HEK293 (cell line): ENCODE measurements at regions not wholly inside any gene's neighbourhood (a gene's known extent, or its start where the extent isn't known, plus 50 kb on each side); places are given as distances from the start of the nearest gene placed in this dataset.

Source experiments
- CTCF ChIA-PET: fragments of 350-600 bp; formaldehyde crosslinking; extraction: SDS; loops from one replicate; lab custom pipeline; 2021; ENCODE audit warnings: antibody characterized with exemption; lab: Yijun Ruan, JAX
- POLR2A ChIA-PET: fragments of 300-600 bp; formaldehyde crosslinking; extraction: SDS; loops from one replicate; lab custom pipeline; 2020; ENCODE audit warnings: antibody characterized with exemption, inconsistent platforms; lab: Yijun Ruan, JAX
- H3K27ac ChIP-seq: fragments of 200-500 bp; sonication (Bioruptor generic); 2 replicates; pipeline ENCODE4 v1.5.1; 2014; ENCODE audit warnings: low read depth, low read length, control low read depth, inconsistent platforms; ENCODE audit errors: extremely low read depth
- H3K36me3 ChIP-seq, 2 experiments: fragments of 200-500 bp in 1 of 2; sonication (Bioruptor generic) in 1 of 2; 1 replicate in 1 of 2; 2 replicates in 1 of 2; pipeline ENCODE4 v1.5.1; 2014 to 2017; ENCODE audit warnings: inconsistent platforms in 2 of 2, low read length in 2 of 2; ENCODE audit not compliant: control insufficient read depth in 2 of 2, insufficient read depth in 1 of 2
- H3K4me1 ChIP-seq: fragments of 200-500 bp; sonication (Bioruptor generic); 2 replicates; pipeline ENCODE4 v1.5.1; 2014; ENCODE audit warnings: mild to moderate bottlenecking, low read length, inconsistent platforms; ENCODE audit not compliant: control insufficient read depth, insufficient read depth
- H3K4me3 ChIP-seq: 2 replicates; pipeline ENCODE4 v1.5.1; 2011; ENCODE audit warnings: low read depth, mild to moderate bottlenecking, control low read depth, low read length, moderate library complexity
- H3K9me3 ChIP-seq: fragments of 200-500 bp; sonication (Bioruptor generic); 2 replicates; pipeline ENCODE4 v1.5.1; 2014; ENCODE audit warnings: low read depth, low read length, inconsistent platforms; ENCODE audit not compliant: control insufficient read depth, insufficient read depth
- BCL11B ChIP-seq: fragments of 450-650 bp; formaldehyde crosslinking; IDR thresholded peaks from 2 replicates; pipeline ENCODE4 v1.5.1; 2016; ENCODE audit warnings: low read depth, missing biosample characterization, missing genetic modification characterization
- EGR2 ChIP-seq: fragments of 450-650 bp; formaldehyde crosslinking; IDR thresholded peaks from 2 replicates; pipeline ENCODE4 v1.5.1; 2016; ENCODE audit warnings: low read depth, missing biosample characterization, missing genetic modification characterization
- GLI4 ChIP-seq: fragments of 450-650 bp; formaldehyde crosslinking; IDR thresholded peaks from 2 replicates; pipeline ENCODE4 v1.5.1; 2016; ENCODE audit warnings: missing biosample characterization, missing genetic modification characterization
- HOXD13 ChIP-seq: sonication (generic); formaldehyde crosslinking; IDR thresholded peaks from 2 replicates; pipeline ENCODE4 v1.8.0; 2022; ENCODE audit warnings: missing genetic modification reagents, borderline replicate concordance
- KLF7 ChIP-seq: fragments of 450-650 bp; formaldehyde crosslinking; IDR thresholded peaks from 2 replicates; pipeline ENCODE4 v1.5.1; 2016; ENCODE audit warnings: missing biosample characterization, missing genetic modification characterization, borderline replicate concordance
- MYNN ChIP-seq: fragments of 450-650 bp; formaldehyde crosslinking; IDR thresholded peaks from 2 replicates; pipeline ENCODE4 v1.5.1; 2016; ENCODE audit warnings: missing biosample characterization, missing genetic modification characterization, borderline replicate concordance
- PBX3 ChIP-seq: sonication (generic); formaldehyde crosslinking; IDR thresholded peaks from 2 replicates; pipeline ENCODE4 v1.8.1; 2022; ENCODE audit warnings: mild to moderate bottlenecking, moderate library complexity, missing genetic modification reagents
- SP7 ChIP-seq: fragments of 450-650 bp; formaldehyde crosslinking; IDR thresholded peaks from 2 replicates; pipeline ENCODE4 v1.5.1; 2016; ENCODE audit warnings: missing biosample characterization, missing genetic modification characterization
- WT1 ChIP-seq: fragments of 450-650 bp; formaldehyde crosslinking; IDR thresholded peaks from 2 replicates; pipeline ENCODE4 v1.5.1; 2016; ENCODE audit warnings: missing biosample characterization, missing genetic modification characterization
- ZBTB48 ChIP-seq: fragments of 450-650 bp; formaldehyde crosslinking; IDR thresholded peaks from 2 replicates; pipeline ENCODE4 v1.5.1; 2016; ENCODE audit warnings: missing biosample characterization, missing genetic modification characterization
- ZEB2 ChIP-seq: fragments of 450-650 bp; formaldehyde crosslinking; IDR thresholded peaks from 2 replicates; pipeline ENCODE4 v1.5.1; 2016; ENCODE audit warnings: missing biosample characterization, missing genetic modification characterization
- ZFP41 ChIP-seq: fragments of 450-650 bp; formaldehyde crosslinking; IDR thresholded peaks from 2 replicates; pipeline ENCODE4 v1.5.1; 2016; ENCODE audit warnings: missing biosample characterization, missing genetic modification characterization, borderline replicate concordance
- ZNF121 ChIP-seq: fragments of 450-650 bp; formaldehyde crosslinking; IDR thresholded peaks from 2 replicates; pipeline ENCODE4 v1.5.1; 2016; ENCODE audit warnings: missing biosample characterization, missing genetic modification characterization
- ZNF157 ChIP-seq: fragments of 450-650 bp; formaldehyde crosslinking; IDR thresholded peaks from 2 replicates; pipeline ENCODE4 v1.5.1; 2016; ENCODE audit warnings: missing biosample characterization, missing genetic modification characterization
- ZNF175 ChIP-seq: fragments of 450-650 bp; formaldehyde crosslinking; IDR thresholded peaks from 2 replicates; pipeline ENCODE4 v1.5.1; 2016; ENCODE audit warnings: missing biosample characterization, missing genetic modification characterization
- ZNF18 ChIP-seq: fragments of 450-650 bp; formaldehyde crosslinking; IDR thresholded peaks from 2 replicates; pipeline ENCODE4 v1.5.1; 2016; ENCODE audit warnings: missing biosample characterization, missing genetic modification characterization
- ZNF19 ChIP-seq: fragments of 450-650 bp; formaldehyde crosslinking; IDR thresholded peaks from 2 replicates; pipeline ENCODE4; 2016; ENCODE audit warnings: missing biosample characterization, missing genetic modification characterization, low read depth
- ZNF221 ChIP-seq: fragments of 450-650 bp; formaldehyde crosslinking; IDR thresholded peaks from 2 replicates; pipeline ENCODE4 v1.5.1; 2017; ENCODE audit warnings: missing biosample characterization, missing genetic modification characterization, borderline replicate concordance
- ZNF24 ChIP-seq: fragments of 450-650 bp; formaldehyde crosslinking; IDR thresholded peaks from 2 replicates; pipeline ENCODE4 v1.5.1; 2016; ENCODE audit warnings: missing biosample characterization, missing genetic modification characterization
- ZNF404 ChIP-seq: fragments of 450-650 bp; formaldehyde crosslinking; IDR thresholded peaks from 2 replicates; pipeline ENCODE4 v1.5.1; 2017; ENCODE audit warnings: missing biosample characterization, missing genetic modification characterization
- ZNF433 ChIP-seq: fragments of 450-650 bp; formaldehyde crosslinking; IDR thresholded peaks from 2 replicates; pipeline ENCODE4 v1.5.1; 2016; ENCODE audit warnings: missing biosample characterization, missing genetic modification characterization, low read depth
- ZNF449 ChIP-seq: fragments of 450-650 bp; formaldehyde crosslinking; IDR thresholded peaks from 2 replicates; pipeline ENCODE4 v1.5.1; 2017; ENCODE audit warnings: missing biosample characterization, mild to moderate bottlenecking, missing genetic modification characterization, moderate library complexity
- ZNF514 ChIP-seq: fragments of 450-650 bp; formaldehyde crosslinking; IDR thresholded peaks from 2 replicates; pipeline ENCODE4 v1.5.1; 2016; ENCODE audit warnings: missing biosample characterization, missing genetic modification characterization
- ZNF521 ChIP-seq: fragments of 450-650 bp; formaldehyde crosslinking; IDR thresholded peaks from 2 replicates; pipeline ENCODE4 v1.5.1; 2017; ENCODE audit warnings: missing biosample characterization, mild to moderate bottlenecking, missing genetic modification characterization
- ZNF600 ChIP-seq: fragments of 450-650 bp; formaldehyde crosslinking; IDR thresholded peaks from 2 replicates; pipeline ENCODE4 v1.5.1; 2016; ENCODE audit warnings: missing biosample characterization, missing genetic modification characterization
- ZNF645 ChIP-seq: fragments of 450-650 bp; formaldehyde crosslinking; IDR thresholded peaks from 2 replicates; pipeline ENCODE4; 2016; ENCODE audit warnings: missing biosample characterization, missing genetic modification characterization
- ZNF664 ChIP-seq: fragments of 450-650 bp; formaldehyde crosslinking; IDR thresholded peaks from 2 replicates; pipeline ENCODE4 v1.5.1; 2016; ENCODE audit warnings: missing biosample characterization, missing genetic modification characterization
- ZNF776 ChIP-seq: fragments of 450-650 bp; formaldehyde crosslinking; IDR thresholded peaks from 2 replicates; pipeline ENCODE4 v1.5.0; 2017; ENCODE audit warnings: missing biosample characterization, missing genetic modification characterization, borderline replicate concordance
- ZSCAN30 ChIP-seq: fragments of 450-650 bp; IDR thresholded peaks from 2 replicates; pipeline ENCODE4 v1.5.1; 2018; ENCODE audit warnings: missing biosample characterization, mild to moderate bottlenecking, missing genetic modification characterization, moderate library complexity

- ChIA-PET CTCF (no interaction called here), POLR2A (no interaction called here)
- Histone ChIP-seq H3K27ac (no peak overlapping the region), H3K4me3 (no peak overlapping the region), H3K4me1 (no peaks in the 10 kb centered on the region), H3K9me3 (no peaks in the 10 kb centered on the region), H3K36me3 (no peaks in the 10 kb centered on the region)
- TF ChIP-seq ZNF24, result no peak
- TF ChIP-seq SP7 (tag by site-specific recombination), result no peak
- no peak for TF ChIP-seq GLI4 (tag by site-specific recombination)
- TF ChIP-seq WT1 (tag by site-specific recombination), result no peak
- TF ChIP-seq ZFP41 (tag by site-specific recombination), result no peak
- no peak for TF ChIP-seq ZNF121 (tag by site-specific recombination)
- TF ChIP-seq ZNF449 (tag by site-specific recombination), result no peak
- TF ChIP-seq ZNF19 (tag by site-specific recombination), result no peak
- no peak for TF ChIP-seq ZSCAN30 (tag by site-specific recombination)
- TF ChIP-seq MYNN, result no peak
- no peak for TF ChIP-seq EGR2
- TF ChIP-seq PBX3 (CRISPR knock-in tag), result no peak
- no peak for TF ChIP-seq ZNF664 (tag by site-specific recombination)
- TF ChIP-seq ZNF433 (tag by site-specific recombination), result no peak
Observed at GRCh38 chr2:11998626-11999378, 252.4 kb downstream of the LPIN1 start.

GRCh38 chr2:12001621-12002020 lies 255.2 kb downstream of the LPIN1 start:
- ChIA-PET POLR2A (no interaction called here), CTCF (no interaction called here)
- TF ChIP-seq ZNF521 (no peak), ZNF404 (tag by site-specific recombination) (no peak), ZNF514 (tag by site-specific recombination) (no peak), KLF7 (no peak), ZNF600 (tag by site-specific recombination) (no peak), ZNF645 (no peak), ZEB2 (no peak), HOXD13 (CRISPR knock-in tag) (no peak), ZNF175 (no peak), ZSCAN30 (tag by site-specific recombination) (no peak), ZNF776 (tag by site-specific recombination) (no peak), ZNF157 (no peak), ZNF221 (tag by site-specific recombination) (no peak), BCL11B (tag by site-specific recombination) (no peak), ZBTB48 (tag by site-specific recombination) (no peak), ZNF18 (tag by site-specific recombination) (no peak)
- Histone ChIP-seq H3K4me1 (peaks cover 7% of the 10 kb centered on the region), H3K9me3 (no peaks in the 10 kb centered on the region), H3K36me3 (no peaks in the 10 kb centered on the region), H3K4me3 (no peak overlapping the region), H3K27ac (no peak overlapping the region)
